HG03103 (cell line): ENCODE measurements at regions not wholly inside any gene's neighbourhood (a gene's known extent, or its start where the extent isn't known, plus 50 kb on each side); places are given as distances from the start of the nearest gene placed in this dataset.

Source experiments
- ATAC-seq: cut with Tn5 transposase; IDR thresholded peaks from one replicate; pipeline ENCODE4 v1.9.1; 2021; ENCODE audit warnings: low read depth; ENCODE audit not compliant: unreplicated experiment

DNA sequence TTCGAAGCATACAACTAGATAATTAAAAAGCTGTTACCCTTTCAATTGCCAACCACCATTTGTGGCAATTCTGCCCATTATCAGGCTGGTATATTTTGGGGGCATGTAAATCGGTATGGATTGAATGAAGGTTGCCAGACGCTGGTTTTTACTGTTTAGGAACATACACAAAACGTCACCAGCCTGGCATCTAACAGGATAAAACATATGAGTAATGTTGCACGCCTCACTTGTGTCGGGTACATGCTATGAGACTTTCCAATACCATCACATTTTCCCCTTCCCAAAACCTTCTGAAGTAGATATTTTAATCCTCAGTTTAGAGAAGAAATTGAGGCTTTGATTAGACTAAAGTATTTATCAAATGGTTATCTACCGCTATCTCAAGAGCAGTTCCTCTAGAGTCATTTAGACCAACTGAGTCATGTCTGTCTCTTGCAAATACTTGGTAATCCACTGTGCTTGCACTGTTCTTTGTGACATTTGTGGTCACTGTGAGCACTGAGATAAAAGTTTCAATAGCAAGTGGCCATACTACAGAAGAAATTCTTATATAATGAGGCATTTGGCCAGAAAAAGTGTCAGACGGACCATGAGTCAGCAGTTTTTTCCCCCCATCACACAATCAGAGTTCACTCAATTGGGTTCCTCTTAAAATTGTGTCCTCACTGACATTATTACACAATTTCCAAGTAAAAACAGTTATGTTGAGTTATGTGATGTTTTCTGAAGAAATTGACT, 498.7 kb downstream of the NXPH1 start:
- no peak for ATAC-seq

DNA sequence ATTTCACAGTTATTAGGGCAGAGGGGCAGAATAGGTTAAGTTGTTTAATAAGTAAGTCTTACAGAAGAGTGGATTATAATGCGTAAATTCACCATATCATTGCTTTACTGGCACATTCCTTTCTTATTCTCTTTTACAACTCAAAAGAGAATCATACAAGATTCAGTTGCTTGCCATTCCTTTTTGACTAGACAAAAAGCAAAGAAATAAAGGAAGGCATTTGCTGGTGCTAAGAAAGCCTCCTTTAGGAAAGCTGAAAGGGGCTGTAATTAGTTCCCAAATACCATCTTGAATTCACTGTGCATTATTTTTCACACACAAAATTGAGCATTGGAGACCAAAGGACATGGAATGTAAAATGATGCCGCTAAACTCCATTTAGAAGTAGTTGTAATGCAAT, 499.3 kb downstream of the NXPH1 start:
- no peak for ATAC-seq

DNA sequence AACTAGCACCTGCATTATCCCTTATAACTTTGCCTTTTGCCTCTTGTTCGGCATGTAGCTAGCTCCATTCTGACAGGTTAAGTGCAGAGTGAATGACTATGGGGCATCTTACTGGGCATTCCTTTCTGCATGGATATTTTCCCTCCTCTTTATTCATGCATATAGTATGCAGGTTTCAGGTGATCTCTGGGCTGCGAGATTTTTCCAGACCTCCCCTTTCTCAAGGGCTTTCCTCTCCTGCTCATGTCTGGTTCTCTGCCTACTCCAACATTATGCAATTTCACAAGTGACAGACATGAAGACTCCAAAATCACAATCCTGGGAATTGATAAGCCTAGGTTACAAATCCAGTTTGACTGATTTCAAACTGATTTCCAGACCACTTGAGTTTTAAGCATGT, 503.8 kb downstream of the NXPH1 start:
- ATAC-seq, result no peak

- ATAC-seq, result no peak
These were observed 504.8 kb downstream of the NXPH1 start for GRCh38 chr7:8938044-8938805.

GRCh38 chr7:8939446-8939845, 506.0 kb downstream of the NXPH1 start:
- no peak for ATAC-seq

DNA sequence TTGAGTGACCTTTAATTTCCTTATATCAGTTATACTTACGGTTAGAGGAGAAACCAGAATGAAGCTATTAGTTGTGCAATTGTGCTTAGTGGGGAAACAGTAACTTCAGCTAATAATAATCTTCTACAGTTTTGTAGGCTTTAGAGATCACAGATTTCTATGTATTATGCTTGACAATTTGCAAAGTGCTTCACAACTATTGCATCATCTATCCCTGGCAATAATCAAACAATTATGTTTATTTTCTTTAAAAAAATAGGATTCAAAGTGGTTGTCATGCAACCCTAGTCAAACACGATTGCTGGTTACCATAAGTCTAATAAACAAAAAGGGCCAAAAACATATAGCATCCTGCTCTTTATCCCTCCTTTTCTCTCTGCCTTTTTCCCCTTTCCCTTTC, 530.3 kb downstream of the NXPH1 start:
- ATAC-seq, result no peak

DNA sequence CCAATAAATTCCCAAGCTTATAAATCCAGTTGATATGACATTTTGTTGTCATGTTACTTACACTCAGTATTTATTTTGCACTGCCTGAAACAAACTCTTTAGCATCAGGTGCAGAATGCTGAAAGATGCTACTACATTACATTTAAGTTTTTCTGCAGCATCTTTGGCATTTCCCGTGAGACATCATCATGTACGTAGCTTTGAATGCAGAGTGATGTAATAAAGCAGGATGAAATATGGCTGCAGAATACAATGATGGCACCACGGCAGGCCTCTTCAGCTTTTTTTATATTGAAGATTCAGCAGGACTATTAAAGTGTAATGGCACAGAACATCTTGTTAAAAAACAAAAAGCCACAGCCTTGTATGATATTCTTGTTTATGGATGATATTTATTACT, 531.8 kb downstream of the NXPH1 start:
- no peak for ATAC-seq

DNA sequence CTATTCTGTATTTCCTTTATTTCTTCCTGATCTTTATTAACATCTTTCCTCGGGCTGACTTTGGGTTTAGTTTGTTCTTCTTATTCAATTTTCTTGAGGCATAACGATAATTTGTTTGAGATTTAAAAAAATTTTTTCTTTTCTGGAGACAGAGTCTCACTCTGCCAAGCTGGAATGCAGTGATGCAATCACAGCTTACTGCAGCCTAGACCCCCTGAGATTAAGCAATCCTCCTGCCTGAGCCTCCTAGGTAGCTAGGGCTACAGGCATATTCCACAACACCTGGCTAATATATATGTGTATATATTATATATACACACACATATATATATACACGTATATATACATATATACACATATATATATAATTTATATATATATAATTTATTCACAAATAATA, 540.2 kb downstream of the NXPH1 start:
- ATAC-seq, result no peak

DNA sequence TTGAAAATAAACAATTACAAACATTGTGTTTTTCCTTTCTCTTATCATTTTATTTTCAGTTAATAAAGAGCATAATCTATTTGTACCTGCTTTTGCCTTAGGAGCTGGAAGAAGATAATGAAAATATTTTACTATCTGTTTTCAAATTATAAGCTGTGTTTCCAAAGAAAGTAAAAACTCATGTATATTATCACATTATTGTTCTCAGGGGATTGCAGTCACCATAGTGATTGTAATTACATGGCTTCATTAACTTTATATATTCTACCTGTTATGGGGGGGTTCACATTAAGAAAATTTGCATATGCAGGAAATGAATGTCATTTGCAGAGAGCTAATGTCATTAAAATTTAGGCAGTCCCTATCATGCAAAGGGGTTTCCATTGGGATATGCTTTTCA, 542.3 kb downstream of the NXPH1 start:
- ATAC-seq, result no peak

GRCh38 chr7:8982338-8982992, 549.1 kb downstream of the NXPH1 start:
- ATAC-seq, result no peak

DNA sequence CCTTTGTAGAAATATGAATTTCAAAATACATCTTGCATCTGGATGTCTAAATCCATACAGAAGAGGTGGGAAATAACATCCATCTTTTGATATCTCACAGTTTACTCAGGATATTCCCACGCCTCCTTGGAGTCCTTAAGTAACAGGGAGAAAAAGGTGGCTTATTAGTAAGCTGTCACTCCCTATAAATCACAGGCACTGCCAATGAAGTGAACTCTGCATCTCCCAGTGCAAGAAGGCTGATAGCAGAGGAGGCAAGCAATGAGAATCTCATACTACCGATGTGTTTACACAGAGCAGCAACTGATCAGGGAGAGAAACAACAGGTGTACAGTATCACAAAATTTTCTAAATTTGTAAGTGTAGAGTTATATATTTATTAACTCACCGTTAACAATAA, 551.8 kb downstream of the NXPH1 start:
- no peak for ATAC-seq

DNA sequence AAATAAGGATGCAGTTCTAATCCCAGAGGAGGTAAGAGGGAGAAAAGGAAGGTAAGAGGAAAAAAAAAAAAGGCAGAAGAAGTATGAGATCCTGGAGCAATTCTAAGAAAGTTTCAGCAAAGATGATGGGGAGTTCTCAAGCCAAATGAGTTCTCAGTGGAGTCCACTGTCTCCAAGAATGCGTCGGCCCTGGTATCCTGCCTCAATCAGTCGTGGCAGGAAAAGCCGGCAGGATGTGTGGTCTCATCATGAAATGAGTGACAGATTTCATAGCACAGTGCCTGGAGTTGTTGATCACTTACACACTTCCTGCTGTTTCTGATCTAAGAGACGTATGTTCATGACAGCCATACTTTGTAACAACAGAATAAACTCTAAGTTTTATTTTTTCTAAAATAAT, 554.9 kb downstream of the NXPH1 start:
- ATAC-seq, result no peak

- no peak for ATAC-seq
These were observed 557.8 kb downstream of the NXPH1 start for GRCh38 chr7:8991159-8991558.

- ATAC-seq, result no peak
These were observed 565.4 kb downstream of the NXPH1 start for GRCh38 chr7:8998762-8999161.

DNA sequence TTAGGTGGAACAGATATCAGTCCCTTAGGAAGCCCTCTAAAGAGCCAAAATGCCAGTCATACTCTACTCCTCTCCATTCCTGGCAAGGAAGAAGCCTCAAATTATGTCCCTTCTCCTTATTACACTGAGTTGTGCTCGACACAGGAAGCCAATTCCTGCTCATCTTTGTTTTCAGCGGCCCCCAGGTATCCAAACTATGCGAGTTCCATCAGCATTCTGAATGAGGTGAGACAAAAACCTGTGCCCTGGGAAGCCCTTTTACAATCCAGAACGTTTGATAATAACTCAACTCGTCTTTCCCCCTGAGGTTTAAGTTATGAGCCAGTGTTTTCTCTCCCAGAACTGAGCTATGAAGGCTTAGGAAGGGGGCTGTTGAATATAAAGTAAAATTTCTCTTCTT, 580.5 kb downstream of the NXPH1 start:
- no peak for ATAC-seq

- no peak for ATAC-seq
These were observed 583.9 kb downstream of the NXPH1 start for GRCh38 chr7:9017286-9017685.

GRCh38 chr7:9022456-9022855, 589.0 kb downstream of the NXPH1 start:
- ATAC-seq, result no peak

DNA sequence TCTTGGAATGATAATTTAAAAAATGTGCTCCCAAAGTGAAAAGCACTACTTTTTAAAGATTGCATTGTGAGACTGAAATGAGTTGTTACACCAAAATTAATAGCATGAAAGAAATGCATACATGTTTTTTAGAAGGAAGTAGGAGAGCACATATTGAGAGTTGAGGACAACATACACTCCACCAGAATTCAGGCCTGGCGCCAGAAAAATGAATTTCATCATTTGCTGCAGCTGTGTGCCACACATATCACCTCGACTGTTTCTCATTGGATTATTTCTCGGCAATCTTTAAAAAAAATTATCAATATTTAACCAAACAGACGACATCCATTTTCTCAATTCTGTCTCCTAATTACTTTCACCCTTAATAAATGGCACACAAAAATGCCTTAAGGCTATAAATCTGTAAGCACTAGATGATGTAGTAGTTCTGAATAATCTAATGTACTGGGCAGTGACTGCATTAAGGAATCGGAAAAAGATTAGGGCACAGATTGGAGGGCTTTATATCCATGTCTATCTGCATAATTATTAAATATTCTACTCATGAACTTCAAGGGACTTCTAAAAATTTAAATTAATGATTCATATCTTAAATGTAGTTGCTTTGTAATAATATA, 590.4 kb downstream of the NXPH1 start:
- ATAC-seq, result no peak

GRCh38 chr7:9026121-9026520, 592.7 kb downstream of the NXPH1 start:
- no peak for ATAC-seq

GRCh38 chr7:9028012-9028411, 594.6 kb downstream of the NXPH1 start:
- ATAC-seq, result no peak
